ENCODE measurements at regions not wholly inside any gene's neighbourhood (a gene's known extent, or its start where the extent isn't known, plus 50 kb on each side); places are given as distances from the start of the nearest gene placed in this dataset.

GRCh38 chr14:99073431-99073830 is 198.6 kb downstream of the BCL11B start:
- no peak overlapping the region for H3K9ac ChIP-seq (ENCODE audit: low read length in 3 of 3)
- TF ChIP-seq, protein P1, sequence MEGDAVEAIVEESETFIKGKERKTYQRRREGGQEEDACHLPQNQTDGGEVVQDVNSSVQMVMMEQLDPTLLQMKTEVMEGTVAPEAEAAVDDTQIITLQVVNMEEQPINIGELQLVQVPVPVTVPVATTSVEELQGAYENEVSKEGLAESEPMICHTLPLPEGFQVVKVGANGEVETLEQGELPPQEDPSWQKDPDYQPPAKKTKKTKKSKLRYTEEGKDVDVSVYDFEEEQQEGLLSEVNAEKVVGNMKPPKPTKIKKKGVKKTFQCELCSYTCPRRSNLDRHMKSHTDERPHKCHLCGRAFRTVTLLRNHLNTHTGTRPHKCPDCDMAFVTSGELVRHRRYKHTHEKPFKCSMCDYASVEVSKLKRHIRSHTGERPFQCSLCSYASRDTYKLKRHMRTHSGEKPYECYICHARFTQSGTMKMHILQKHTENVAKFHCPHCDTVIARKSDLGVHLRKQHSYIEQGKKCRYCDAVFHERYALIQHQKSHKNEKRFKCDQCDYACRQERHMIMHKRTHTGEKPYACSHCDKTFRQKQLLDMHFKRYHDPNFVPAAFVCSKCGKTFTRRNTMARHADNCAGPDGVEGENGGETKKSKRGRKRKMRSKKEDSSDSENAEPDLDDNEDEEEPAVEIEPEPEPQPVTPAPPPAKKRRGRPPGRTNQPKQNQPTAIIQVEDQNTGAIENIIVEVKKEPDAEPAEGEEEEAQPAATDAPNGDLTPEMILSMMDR (IDR thresholded peaks at IDR 0.05; ENCODE audit: borderline replicate concordance, extremely low read depth, insufficient read depth) = no peak
- DNase-seq (peak in 1 of 5 donors; percentile 42), FAIRE-seq (no peak)
- no peak overlapping the region for H3K27ac ChIP-seq (ENCODE audit: low read depth in 2 of 2, low read length in 2 of 2)
- H3K36me3 ChIP-seq (ENCODE audit: control insufficient read depth in 2 of 3, insufficient read depth in 3 of 3, low read length in 3 of 3) = no peaks in the 10 kb centered on the region
- no peak overlapping the region for H3K4me3 ChIP-seq (ENCODE audit: low read length in 3 of 3)
- H3K27me3 ChIP-seq (ENCODE audit: control insufficient read depth, insufficient read depth, low read length) = no peaks in the 10 kb centered on the region
- intact Hi-C loops (cut with DNase I) = no loop called here
- H3K4me1 ChIP-seq (ENCODE audit: control insufficient read depth in 2 of 3, insufficient read depth in 2 of 3, low read depth in 1 of 3, low read length in 3 of 3) = no peaks in the 10 kb centered on the region
- H3K9me3 ChIP-seq (ENCODE audit: control insufficient read depth in 2 of 3, insufficient read depth in 1 of 3, low read length in 3 of 3) = peaks cover 0 to 2% (median 0%) of the 10 kb centered on the region in 3 donors

DNA sequence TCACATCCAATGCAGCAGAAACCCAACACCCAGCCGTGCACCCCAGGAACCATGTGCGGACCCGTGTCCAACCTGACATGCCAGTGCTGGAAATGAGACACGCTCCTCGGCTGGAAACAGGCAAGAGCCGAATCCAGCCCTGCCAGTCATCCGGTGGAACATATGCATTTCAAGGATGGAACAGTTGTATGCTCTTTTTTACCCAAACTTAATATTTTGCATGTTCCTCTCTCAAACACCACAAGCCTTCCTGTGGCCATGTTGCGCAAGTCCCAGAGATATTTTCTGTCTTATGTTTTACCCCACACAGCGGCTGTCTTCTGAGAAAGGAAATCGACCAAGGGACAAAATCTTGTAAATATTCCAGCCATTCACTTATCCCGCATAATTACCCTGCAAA is 196.9 kb downstream of the BCL11B start:
- no peak overlapping the region for H3K4me3 ChIP-seq (ENCODE audit: low read length in 3 of 3)
- peaks cover 0 to 2% (median 0%) of the 10 kb centered on the region in 3 donors for H3K9me3 ChIP-seq (ENCODE audit: control insufficient read depth in 2 of 3, insufficient read depth in 1 of 3, low read length in 3 of 3)
- TF ChIP-seq, protein P1 (IDR thresholded peaks at IDR 0.05; ENCODE audit: borderline replicate concordance, extremely low read depth, insufficient read depth) = no peak
- no peaks in the 10 kb centered on the region for H3K27me3 ChIP-seq (ENCODE audit: control insufficient read depth, insufficient read depth, low read length)
- H3K9ac ChIP-seq (ENCODE audit: low read length in 3 of 3) = no peak overlapping the region
- intact Hi-C loops (cut with DNase I) = no loop called here
- H3K27ac ChIP-seq (ENCODE audit: low read depth in 2 of 2, low read length in 2 of 2) = no peak overlapping the region
- H3K4me1 ChIP-seq (ENCODE audit: control insufficient read depth in 2 of 3, insufficient read depth in 2 of 3, low read depth in 1 of 3, low read length in 3 of 3) = no peaks in the 10 kb centered on the region
- no peak for DNase-seq
- no peak for FAIRE-seq
- H3K36me3 ChIP-seq (ENCODE audit: control insufficient read depth in 2 of 3, insufficient read depth in 3 of 3, low read length in 3 of 3) = no peaks in the 10 kb centered on the region

DNA sequence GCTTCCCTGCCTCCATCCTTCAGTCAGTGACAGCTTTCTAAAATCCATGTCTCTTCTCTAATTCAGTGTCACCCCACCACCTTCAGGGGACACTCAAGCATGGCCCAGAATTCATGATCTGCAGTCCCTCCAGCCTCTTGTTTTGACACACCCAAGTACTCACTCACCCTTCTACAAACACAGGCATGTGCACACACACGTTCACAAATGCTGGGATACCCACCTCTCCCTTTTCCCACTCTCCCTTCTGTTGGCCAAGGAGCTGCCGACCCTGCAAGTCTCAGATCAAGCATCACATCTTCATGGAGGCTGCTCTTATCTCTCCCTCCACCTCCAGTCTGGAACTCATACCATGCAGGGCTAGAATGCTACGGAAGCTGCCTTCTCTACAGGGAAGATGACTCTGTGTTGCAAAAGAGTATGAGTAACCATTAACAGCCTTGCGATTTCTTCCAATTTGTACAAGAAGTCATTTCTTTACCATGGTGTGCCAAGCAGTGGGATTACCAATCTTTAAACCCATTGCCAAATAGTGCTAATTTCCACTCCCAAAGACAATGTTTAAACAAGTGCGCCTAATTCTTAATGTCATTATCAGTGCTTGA is 196.1 kb downstream of the BCL11B start:
- H3K9ac ChIP-seq (ENCODE audit: low read length in 3 of 3) = no peak overlapping the region
- intact Hi-C loops (cut with DNase I) = no loop called here
- DNase-seq = no peak
- no peaks in the 10 kb centered on the region for H3K36me3 ChIP-seq (ENCODE audit: control insufficient read depth in 2 of 3, insufficient read depth in 3 of 3, low read length in 3 of 3)
- H3K4me1 ChIP-seq (ENCODE audit: control insufficient read depth in 2 of 3, insufficient read depth in 2 of 3, low read depth in 1 of 3, low read length in 3 of 3) = no peaks in the 10 kb centered on the region
- FAIRE-seq = no peak
- peaks cover 0 to 6% (median 0%) of the 10 kb centered on the region in 3 donors for H3K9me3 ChIP-seq (ENCODE audit: control insufficient read depth in 2 of 3, insufficient read depth in 1 of 3, low read length in 3 of 3)
- TF ChIP-seq, protein P1 (IDR thresholded peaks at IDR 0.05; ENCODE audit: borderline replicate concordance, extremely low read depth, insufficient read depth) = no peak
- H3K4me3 ChIP-seq (ENCODE audit: low read length in 3 of 3) = no peak overlapping the region
- no peak overlapping the region for H3K27ac ChIP-seq (ENCODE audit: low read depth in 2 of 2, low read length in 2 of 2)
- no peaks in the 10 kb centered on the region for H3K27me3 ChIP-seq (ENCODE audit: control insufficient read depth, insufficient read depth, low read length)

Data from kidney (tissue), 13 donors.